OCI-LY3 (cell line): ENCODE measurements at regions not wholly inside any gene's neighbourhood (a gene's known extent, or its start where the extent isn't known, plus 50 kb on each side); places are given as distances from the start of the nearest gene placed in this dataset.
A peak's percentile ranks its signal among the peaks of the same experiment; 100 is the strongest.

ENCODE experiments used
- H2AFZ ChIP-seq: fragments of 200-600, 300-600 bp; shearing (Covaris generic); 2 replicates; pipeline ENCODE4 v1.6.0; 2014; ENCODE audit warnings: antibody characterized with exemption, low read depth, low read length
- H3K27ac ChIP-seq: fragments of 200-600, 300-600 bp; sonication (generic); 2 replicates; pipeline ENCODE4 v1.5.1; 2014; ENCODE audit warnings: mild to moderate bottlenecking, low read length, moderate library complexity, mixed read lengths
- H3K27me3 ChIP-seq: fragments of 200-600, 300-600 bp; sonication (generic); 2 replicates; pipeline ENCODE4 v1.6.1; 2014; ENCODE audit warnings: low read depth, low read length, mixed read lengths
- H3K36me3 ChIP-seq: fragments of 200-600, 300-600 bp; sonication (generic); replicated peaks from 2 replicates; pipeline ENCODE3; 2014; ENCODE audit warnings: low read depth, low read length, mixed read lengths
- H3K4me1 ChIP-seq: fragments of 300-600, 200-600 bp; sonication (generic); 2 replicates; pipeline ENCODE4 v1.6.1; 2014; ENCODE audit warnings: low read length, mixed read lengths
- H3K4me2 ChIP-seq: fragments of 200-600, 300-600 bp; sonication (generic); 2 replicates; pipeline ENCODE4 v1.6.1; 2014; ENCODE audit warnings: low read length, mixed read lengths
- H3K4me3 ChIP-seq: fragments of 300-600, 200-600 bp; sonication (generic); 2 replicates; pipeline ENCODE4 v1.5.1; 2014; ENCODE audit warnings: antibody characterized with exemption, mild to moderate bottlenecking, low read length, moderate library complexity
- H3K79me2 ChIP-seq: fragments of 300-600, 200-600 bp; shearing (Covaris generic); 2 replicates; pipeline ENCODE4 v1.6.1; 2014; ENCODE audit warnings: mild to moderate bottlenecking, low read length, mixed read lengths
- H3K9ac ChIP-seq: fragments of 300-600, 200-600 bp; shearing (Covaris generic); 2 replicates; pipeline ENCODE4 v1.6.0; 2014; ENCODE audit warnings: mild to moderate bottlenecking, low read length, moderate library complexity
- H3K9me3 ChIP-seq: fragments of 200-600, 300-600 bp; shearing (Covaris generic); 2 replicates; pipeline ENCODE4 v1.6.1; 2014; ENCODE audit warnings: low read length, mixed read lengths; ENCODE audit not compliant: insufficient read depth
- H4K20me1 ChIP-seq: fragments of 200-600, 300-600 bp; sonication (generic); 2 replicates; pipeline ENCODE4 v1.6.1; 2016; ENCODE audit warnings: low read length, mixed read lengths; ENCODE audit not compliant: insufficient read depth
- CTCF ChIP-seq: fragments of 200-600, 300-600 bp; sonication (generic); IDR thresholded peaks from 2 replicates; pipeline ENCODE4 v1.5.1; 2014; ENCODE audit warnings: antibody characterized with exemption, low read length, low read depth
- EZH2phosphoT487 ChIP-seq: fragments of 200-600 bp; shearing (Covaris generic); IDR thresholded peaks from 2 replicates; pipeline ENCODE4 v1.6.1; 2018; ENCODE audit warnings: antibody characterized with exemption, mixed run types, low read depth

- H3K4me3 ChIP-seq = no peak overlapping the region
- no peak overlapping the region for H3K27ac ChIP-seq
Observed at GRCh38 chr3:109553591-109554371, 216.4 kb upstream of the DPPA4 start.

GRCh38 chr3:109559389-109559788, 222.0 kb upstream of the DPPA4 start:
- no peaks in the 10 kb centered on the region for H4K20me1 ChIP-seq
- no peak overlapping the region for H3K4me3 ChIP-seq
- H3K36me3 ChIP-seq = no peaks in the 10 kb centered on the region
- no peaks in the 10 kb centered on the region for H3K9me3 ChIP-seq
- H3K27ac ChIP-seq = no peak overlapping the region
- no peak overlapping the region for H3K9ac ChIP-seq
- no peaks in the 10 kb centered on the region for H3K4me1 ChIP-seq
- H3K27me3 ChIP-seq = no peaks in the 10 kb centered on the region
- TF ChIP-seq CTCF = no peak
- no peak for TF ChIP-seq EZH2phosphoT487
- H3K4me2 ChIP-seq = no peak overlapping the region
- no peaks in the 10 kb centered on the region for H3K79me2 ChIP-seq
- no peak overlapping the region for H2AFZ ChIP-seq

More at GRCh38 chr3:109553591-109554371, 216.4 kb upstream of the DPPA4 start:
- no peaks in the 10 kb centered on the region for H3K36me3 ChIP-seq
- no peaks in the 10 kb centered on the region for H3K79me2 ChIP-seq
- no peak overlapping the region for H3K4me2 ChIP-seq
- TF ChIP-seq EZH2phosphoT487 = no peak
- TF ChIP-seq CTCF = peak; percentile 36
- H3K9me3 ChIP-seq = no peaks in the 10 kb centered on the region
- no peaks in the 10 kb centered on the region for H3K27me3 ChIP-seq
- no peak overlapping the region for H2AFZ ChIP-seq
- H4K20me1 ChIP-seq = no peaks in the 10 kb centered on the region
- H3K9ac ChIP-seq = no peak overlapping the region
- peaks cover 17% of the 10 kb centered on the region for H3K4me1 ChIP-seq

GRCh38 chr3:109563149-109563548, 225.8 kb upstream of the DPPA4 start:
- no peaks in the 10 kb centered on the region for H3K36me3 ChIP-seq
- no peaks in the 10 kb centered on the region for H3K27me3 ChIP-seq
- no peaks in the 10 kb centered on the region for H3K79me2 ChIP-seq
- no peaks in the 10 kb centered on the region for H3K9me3 ChIP-seq
- no peaks in the 10 kb centered on the region for H3K4me1 ChIP-seq
- no peak overlapping the region for H3K4me2 ChIP-seq
- H2AFZ ChIP-seq = no peak overlapping the region
- no peak overlapping the region for H3K9ac ChIP-seq
- H4K20me1 ChIP-seq = no peaks in the 10 kb centered on the region
- H3K4me3 ChIP-seq = no peak overlapping the region
- TF ChIP-seq CTCF = no peak
- TF ChIP-seq EZH2phosphoT487 = no peak
- no peak overlapping the region for H3K27ac ChIP-seq

GRCh38 chr3:109569135-109569846, 231.9 kb upstream of the DPPA4 start:
- H3K9ac ChIP-seq = no peak overlapping the region
- H3K4me2 ChIP-seq = no peak overlapping the region
- H3K27ac ChIP-seq = no peak overlapping the region
- no peaks in the 10 kb centered on the region for H3K4me1 ChIP-seq
- H3K4me3 ChIP-seq = no peak overlapping the region
- no peaks in the 10 kb centered on the region for H3K27me3 ChIP-seq
- no peak for TF ChIP-seq CTCF
- TF ChIP-seq EZH2phosphoT487 = no peak
- H2AFZ ChIP-seq = no peak overlapping the region
- no peaks in the 10 kb centered on the region for H3K9me3 ChIP-seq
- H4K20me1 ChIP-seq = no peaks in the 10 kb centered on the region
- H3K79me2 ChIP-seq = no peaks in the 10 kb centered on the region
- H3K36me3 ChIP-seq = no peaks in the 10 kb centered on the region
